Effector memory CD4-positive, alpha-beta T cell (primary cell): ENCODE measurements at regions not wholly inside any gene's neighbourhood (a gene's known extent, or its start where the extent isn't known, plus 50 kb on each side); places are given as distances from the start of the nearest gene placed in this dataset.

Experiments
- DNase-seq, 3 donors: peaks; one replicate each; pipeline ENCODE4 v3.0.0-alpha.2; 2020
- H3K27ac ChIP-seq: 2 replicates; pipeline ENCODE4 v1.7.0; 2013; ENCODE audit warnings: mild to moderate bottlenecking, low read length, moderate library complexity; ENCODE audit not compliant: insufficient read depth, poor library complexity, severe bottlenecking
- H3K27me3 ChIP-seq: replicated peaks from 2 replicates; pipeline ENCODE4 v1.7.0; 2013; ENCODE audit warnings: mild to moderate bottlenecking, low read length; ENCODE audit not compliant: insufficient read depth, control insufficient read depth, poor library complexity, severe bottlenecking
- H3K36me3 ChIP-seq: 2 replicates; pipeline ENCODE4 v1.7.0; 2013; ENCODE audit warnings: mild to moderate bottlenecking, low read length, moderate library complexity; ENCODE audit not compliant: control insufficient read depth, insufficient read depth
- H3K4me1 ChIP-seq: 2 replicates; pipeline ENCODE4 v1.7.0; 2013; ENCODE audit warnings: low read length, mild to moderate bottlenecking; ENCODE audit not compliant: control insufficient read depth, insufficient read depth, poor library complexity, severe bottlenecking
- H3K4me3 ChIP-seq: 2 replicates; pipeline ENCODE4 v1.7.0; 2013; ENCODE audit warnings: low read length, low read depth, mild to moderate bottlenecking; ENCODE audit not compliant: insufficient read depth, poor library complexity, severe bottlenecking
- H3K9me3 ChIP-seq: 2 replicates; pipeline ENCODE4 v1.7.0; 2013; ENCODE audit warnings: mild to moderate bottlenecking, low read length, moderate library complexity; ENCODE audit not compliant: control insufficient read depth

DNA sequence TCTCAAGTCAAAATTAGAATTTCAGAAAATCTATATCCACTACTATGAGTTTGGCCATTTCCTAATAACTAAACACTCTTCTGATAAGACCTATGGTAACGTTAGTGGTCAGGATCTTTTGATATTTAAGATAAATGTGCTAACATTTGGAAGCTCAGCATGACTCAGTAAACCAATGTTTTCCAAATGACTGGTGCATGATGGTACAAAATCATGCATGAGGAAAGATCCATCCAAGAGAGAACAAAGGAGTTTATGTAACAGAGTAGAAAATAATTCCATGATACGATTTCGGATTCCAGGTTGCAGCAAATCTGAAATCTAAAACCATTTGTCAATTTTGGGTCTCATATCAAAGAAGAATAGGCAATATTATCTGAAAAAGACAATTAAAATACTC is 279.2 kb downstream of the NSG2 start:
- DNase-seq = no peak
- no peak overlapping the region for H3K4me3 ChIP-seq
- no peaks in the 10 kb centered on the region for H3K4me1 ChIP-seq
- H3K9me3 ChIP-seq = no peaks in the 10 kb centered on the region
- no peak overlapping the region for H3K27ac ChIP-seq
- no peaks in the 10 kb centered on the region for H3K27me3 ChIP-seq
- no peaks in the 10 kb centered on the region for H3K36me3 ChIP-seq

DNA sequence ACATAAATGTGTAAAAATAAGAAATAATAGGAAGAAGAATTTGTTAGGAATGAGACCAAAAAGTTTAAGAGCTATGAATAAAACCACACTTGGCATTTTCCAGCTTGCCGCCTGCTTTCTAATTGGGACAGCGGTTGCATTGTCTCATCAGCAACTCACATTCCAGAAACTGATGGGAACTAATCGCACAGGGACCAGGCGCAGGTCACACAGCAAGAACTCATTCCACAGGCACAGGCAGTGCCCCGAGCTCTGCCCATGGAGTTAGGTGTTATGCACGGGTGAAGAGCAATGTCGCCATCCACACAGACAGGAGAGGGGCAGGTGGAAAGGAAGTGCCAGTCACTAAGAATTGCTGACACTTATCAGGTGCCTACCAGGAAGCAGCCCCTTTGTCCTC is 279.9 kb downstream of the NSG2 start:
- Histone ChIP-seq H3K9me3 (no peaks in the 10 kb centered on the region), H3K4me1 (no peaks in the 10 kb centered on the region), H3K27me3 (no peaks in the 10 kb centered on the region), H3K4me3 (no peak overlapping the region), H3K36me3 (no peaks in the 10 kb centered on the region), H3K27ac (no peak overlapping the region)
- no peak for DNase-seq

DNA sequence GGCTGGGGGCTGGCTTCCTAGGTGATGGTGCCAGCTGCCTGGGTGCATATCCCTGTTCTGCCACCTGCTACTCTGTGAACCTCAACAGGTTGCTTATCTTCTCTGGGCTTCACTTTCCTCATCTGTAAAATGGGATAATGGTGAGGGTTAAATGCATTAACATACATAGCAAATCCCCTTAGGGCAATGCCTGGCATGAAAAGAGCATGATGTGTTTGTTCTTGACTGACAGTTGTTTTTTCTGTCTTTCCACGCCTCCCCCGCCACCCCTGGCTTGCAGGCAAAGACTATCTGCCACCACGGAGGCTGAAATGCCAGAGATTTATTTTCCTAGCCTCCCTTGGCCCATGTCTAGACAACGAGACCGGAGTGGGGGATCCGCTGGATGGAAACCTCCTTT is 280.5 kb downstream of the NSG2 start:
- Histone ChIP-seq H3K36me3 (no peaks in the 10 kb centered on the region), H3K9me3 (no peaks in the 10 kb centered on the region), H3K4me1 (no peaks in the 10 kb centered on the region), H3K4me3 (no peak overlapping the region), H3K27me3 (no peaks in the 10 kb centered on the region), H3K27ac (no peak overlapping the region)
- DNase-seq = no peak

DNA sequence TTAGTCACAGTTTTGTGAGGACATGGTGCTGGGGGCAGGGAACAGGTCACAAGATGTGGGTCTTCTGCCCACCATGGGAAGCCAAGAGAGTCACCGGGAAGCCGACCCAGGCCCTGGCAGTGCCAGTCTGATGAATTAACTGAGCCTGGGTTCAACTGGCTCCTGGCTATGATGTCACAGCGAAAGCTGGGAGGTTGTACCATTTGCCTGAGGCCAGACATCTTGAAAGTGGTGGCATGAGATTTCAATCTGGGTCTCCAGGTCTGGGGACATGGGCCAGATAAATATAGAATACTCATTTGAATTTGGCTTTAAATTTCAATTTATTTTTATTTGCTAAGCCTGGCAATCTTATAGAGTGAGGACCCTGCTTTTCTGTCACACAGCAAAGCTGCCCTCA is 280.9 kb downstream of the NSG2 start:
- Histone ChIP-seq H3K36me3 (no peaks in the 10 kb centered on the region), H3K9me3 (no peaks in the 10 kb centered on the region), H3K4me1 (no peaks in the 10 kb centered on the region), H3K27ac (no peak overlapping the region), H3K27me3 (no peaks in the 10 kb centered on the region), H3K4me3 (no peak overlapping the region)
- DNase-seq = no peak

DNA sequence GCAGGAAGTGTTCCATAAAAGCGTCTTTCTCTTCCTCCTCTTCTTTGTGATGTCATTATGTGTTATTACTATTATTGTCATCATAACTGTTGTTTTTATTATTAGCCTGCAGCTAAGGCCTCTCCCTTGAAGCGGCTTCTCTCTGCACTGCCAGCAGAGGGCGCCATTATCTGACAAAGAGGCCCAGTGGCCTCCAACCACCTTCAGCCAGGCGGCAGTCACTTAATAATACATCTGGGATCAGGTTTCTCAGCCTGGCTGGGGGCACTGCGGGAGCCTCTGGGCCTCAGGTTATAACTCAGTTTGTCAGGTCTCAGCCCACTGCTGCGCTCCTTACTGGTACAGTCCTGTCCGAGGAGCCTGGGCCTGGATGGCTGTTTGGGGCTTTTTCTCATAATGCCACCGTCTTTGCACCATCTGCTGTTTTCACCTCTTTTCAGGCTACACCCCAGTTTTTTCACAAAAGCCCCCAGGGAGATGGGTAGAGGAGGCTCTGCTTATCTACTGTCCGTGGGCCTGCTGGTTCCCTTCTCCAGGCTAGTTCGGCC is 281.9 kb downstream of the NSG2 start:
- Histone ChIP-seq H3K27ac (no peak overlapping the region), H3K4me1 (no peaks in the 10 kb centered on the region), H3K36me3 (no peaks in the 10 kb centered on the region), H3K4me3 (no peak overlapping the region), H3K27me3 (no peaks in the 10 kb centered on the region), H3K9me3 (no peaks in the 10 kb centered on the region)
- DNase-seq = peak in 1 of 3 donors; percentile 9

DNA sequence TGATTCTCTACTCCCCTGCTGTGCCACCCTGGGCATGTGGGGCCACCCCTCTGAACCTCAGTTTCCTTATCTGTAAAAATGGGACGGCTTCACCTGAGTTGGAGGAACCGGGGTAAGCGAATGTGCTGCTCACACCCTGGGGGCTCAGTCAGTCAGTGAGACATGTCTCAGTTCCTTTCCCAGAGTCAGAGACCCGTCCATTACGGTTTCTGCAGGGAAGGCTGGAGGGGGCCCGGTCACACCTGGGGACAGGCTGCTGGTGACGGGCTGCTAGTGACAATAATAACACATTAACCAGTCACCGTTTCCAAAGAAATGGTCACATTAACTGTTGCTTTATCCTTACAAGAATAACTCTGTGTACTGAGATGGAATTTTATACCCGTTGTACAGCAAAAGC is 282.4 kb downstream of the NSG2 start:
- H3K27ac ChIP-seq = no peak overlapping the region
- no peak for DNase-seq
- H3K9me3 ChIP-seq = no peaks in the 10 kb centered on the region
- no peaks in the 10 kb centered on the region for H3K27me3 ChIP-seq
- H3K36me3 ChIP-seq = no peaks in the 10 kb centered on the region
- no peak overlapping the region for H3K4me3 ChIP-seq
- H3K4me1 ChIP-seq = no peaks in the 10 kb centered on the region

DNA sequence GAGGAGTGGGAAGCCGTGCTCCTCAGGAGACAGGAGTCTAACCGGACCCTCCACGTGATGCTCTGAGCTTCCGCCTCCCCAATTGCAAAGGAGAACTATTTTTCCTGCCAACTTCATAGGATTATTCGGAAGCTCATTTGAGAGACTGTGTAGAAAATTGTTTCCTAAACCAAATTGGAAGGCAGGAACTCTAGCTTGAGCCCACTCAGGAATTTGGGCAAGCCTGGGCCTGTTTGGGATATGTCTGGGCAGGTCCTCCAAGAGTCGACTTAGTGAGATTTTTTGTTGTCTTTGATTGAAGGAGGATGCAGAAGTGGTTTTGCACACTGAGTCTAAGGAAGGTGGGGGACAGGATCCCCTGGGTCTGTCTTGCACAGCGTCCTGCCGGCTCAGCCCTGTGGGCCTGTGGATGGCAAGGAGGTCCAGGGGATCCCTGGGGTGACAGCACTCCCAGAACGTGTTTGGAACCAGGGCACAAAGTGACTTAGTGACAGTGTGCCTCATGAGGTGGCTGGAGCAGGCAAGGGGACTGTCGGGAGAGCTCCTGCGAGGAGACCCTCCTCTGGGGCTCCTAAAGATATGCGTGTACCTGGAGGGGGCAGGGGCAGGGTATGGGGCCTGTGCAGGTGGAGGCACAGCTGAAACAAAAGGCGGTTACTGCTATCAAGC is 283.3 kb downstream of the NSG2 start:
- DNase-seq = no peak
- Histone ChIP-seq H3K27ac (no peak overlapping the region), H3K9me3 (no peaks in the 10 kb centered on the region), H3K36me3 (no peaks in the 10 kb centered on the region), H3K4me1 (no peaks in the 10 kb centered on the region), H3K27me3 (no peaks in the 10 kb centered on the region), H3K4me3 (no peak overlapping the region)

DNA sequence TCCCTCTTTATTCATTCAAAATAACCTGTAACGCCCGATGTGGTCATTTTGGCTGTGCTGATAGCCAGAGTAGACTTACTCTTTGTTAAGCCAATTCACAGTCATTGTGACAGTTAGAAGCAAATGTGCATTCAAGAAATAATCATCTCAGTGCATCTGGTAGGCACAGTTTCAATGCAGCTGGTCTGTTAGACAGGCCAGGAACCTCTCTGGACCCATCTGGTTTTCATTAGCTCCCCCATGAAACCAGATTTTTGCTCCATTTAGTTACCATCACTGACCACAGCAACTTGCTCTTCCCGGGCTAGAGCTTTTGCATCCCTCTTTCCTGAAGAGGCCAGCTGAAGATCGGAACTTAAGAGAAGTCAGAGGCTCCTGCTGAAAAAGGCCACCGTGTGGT is 284.2 kb downstream of the NSG2 start:
- H3K9me3 ChIP-seq = no peaks in the 10 kb centered on the region
- H3K4me3 ChIP-seq = no peak overlapping the region
- H3K27me3 ChIP-seq = no peaks in the 10 kb centered on the region
- no peak overlapping the region for H3K27ac ChIP-seq
- DNase-seq = no peak
- no peaks in the 10 kb centered on the region for H3K4me1 ChIP-seq
- H3K36me3 ChIP-seq = no peaks in the 10 kb centered on the region

DNA sequence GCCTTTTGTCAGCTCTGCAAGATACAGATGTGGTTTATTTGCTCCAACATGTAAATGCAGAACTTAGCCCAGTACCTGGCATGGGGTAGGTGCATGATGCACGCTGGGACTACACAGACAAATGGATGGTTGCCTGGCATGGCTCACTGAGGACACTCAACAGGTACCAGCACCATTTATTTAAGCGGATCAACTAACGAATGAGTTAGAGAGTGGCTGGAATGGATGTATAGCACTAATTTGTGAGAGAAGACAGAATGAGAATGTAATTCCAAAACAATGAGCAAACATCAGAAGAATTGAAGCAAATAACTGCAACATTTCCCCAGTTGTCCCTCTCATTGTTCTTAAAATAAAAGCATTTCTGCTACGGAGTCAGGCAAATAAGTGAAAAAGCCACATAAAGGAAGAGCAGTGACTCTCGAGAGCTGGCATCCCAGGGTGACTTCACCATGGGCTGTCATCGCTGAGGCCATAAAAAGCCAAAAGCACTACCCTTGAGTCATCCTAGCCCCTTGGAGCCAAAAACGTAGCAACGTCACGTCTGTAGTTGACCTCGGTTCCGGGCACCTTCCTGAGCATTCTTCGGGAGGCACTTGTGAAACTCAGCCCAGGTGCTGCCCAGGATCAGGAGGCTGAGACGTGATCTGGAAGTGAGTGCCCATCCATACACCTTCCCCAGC is 290.3 kb downstream of the NSG2 start:
- Histone ChIP-seq H3K4me1 (no peaks in the 10 kb centered on the region), H3K36me3 (no peaks in the 10 kb centered on the region), H3K27me3 (no peaks in the 10 kb centered on the region), H3K4me3 (no peak overlapping the region), H3K27ac (no peak overlapping the region), H3K9me3 (no peaks in the 10 kb centered on the region)
- DNase-seq = no peak

DNA sequence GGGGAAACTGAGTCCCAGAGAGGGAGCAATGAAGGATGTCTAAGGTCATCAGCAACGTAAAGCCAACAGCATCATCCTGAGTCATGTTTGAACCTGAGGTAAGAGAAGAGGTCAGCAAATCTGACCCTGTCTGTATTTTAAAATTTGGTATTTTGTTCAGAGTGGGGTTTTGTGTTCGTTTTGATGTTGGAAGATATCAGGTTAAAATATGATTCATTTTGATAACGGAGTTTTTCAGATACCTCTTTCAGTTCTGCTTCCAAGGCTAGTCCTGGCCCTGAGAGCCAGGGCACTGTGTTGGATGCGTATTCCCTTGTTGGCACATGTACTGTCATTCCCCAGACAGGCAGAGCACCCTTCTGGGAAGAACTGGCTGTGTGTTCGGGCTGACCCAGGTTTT is 291.0 kb downstream of the NSG2 start:
- H3K9me3 ChIP-seq = no peaks in the 10 kb centered on the region
- no peak overlapping the region for H3K27ac ChIP-seq
- no peaks in the 10 kb centered on the region for H3K27me3 ChIP-seq
- no peak overlapping the region for H3K4me3 ChIP-seq
- H3K4me1 ChIP-seq = no peaks in the 10 kb centered on the region
- no peaks in the 10 kb centered on the region for H3K36me3 ChIP-seq
- no peak for DNase-seq
